Stimulated activated CD4-positive, alpha-beta T cell treated with anti-CD3 and anti-CD28 coated beads, Interleukin-1b, Interleukin-23, amount 100 ng/mL, for 4 hours (primary cell): ENCODE measurements at regions not wholly inside any gene's neighbourhood (a gene's known extent, or its start where the extent isn't known, plus 50 kb on each side); places are given as distances from the start of the nearest gene placed in this dataset.
"Not testable (repeated sequence)": the region's sequence is repeated elsewhere in the genome, so short reads cannot be mapped to it uniquely, and the experiment has no call there.

ENCODE experiments used
- DNase-seq, 2 donors: peaks; one replicate each; pipeline ENCODE4 v3.0.0-alpha.2; 2020; ENCODE audit warnings: low read depth in 2 of 2

DNA sequence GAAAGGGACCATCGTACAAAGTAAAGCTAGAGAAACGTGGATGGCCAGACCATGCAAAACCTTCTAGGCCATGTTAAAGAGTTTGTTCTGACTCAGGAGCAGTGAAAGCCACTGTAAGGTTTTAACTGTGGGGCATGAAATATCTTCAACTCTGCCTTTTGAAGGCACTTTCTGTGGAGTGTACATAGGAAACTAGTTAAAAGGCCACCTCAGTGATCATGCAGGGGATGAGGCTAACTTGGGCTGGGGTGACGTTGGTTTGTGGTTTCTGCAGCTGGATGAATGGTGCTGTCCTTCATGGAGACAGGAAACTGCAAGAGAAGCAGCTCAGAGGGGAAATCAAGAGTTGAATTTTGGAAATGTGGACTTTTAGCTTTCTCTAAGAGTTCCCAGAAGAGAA, 190.7 kb downstream of the CDCA7 start:
- DNase-seq: no peak

DNA sequence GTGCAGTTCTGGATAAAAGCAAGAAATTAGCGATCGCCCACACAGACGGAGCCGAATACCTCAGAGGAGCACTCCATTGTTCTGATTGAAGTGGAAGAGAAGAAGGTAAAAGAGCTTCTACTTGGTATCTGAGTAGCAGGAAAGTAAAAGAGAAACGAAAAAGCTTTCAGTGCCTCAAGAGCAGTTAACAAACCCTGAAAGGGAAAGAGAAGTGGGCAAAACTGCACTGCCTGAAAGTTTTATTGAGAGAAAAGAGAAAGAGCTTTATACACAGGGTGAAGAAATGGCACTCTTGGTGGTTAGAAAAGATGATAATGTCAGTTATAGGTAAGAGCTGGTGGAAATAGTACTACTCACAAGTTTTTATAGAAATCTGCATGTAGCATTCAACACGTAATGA, 192.8 kb downstream of the CDCA7 start:
- no peak for DNase-seq

DNA sequence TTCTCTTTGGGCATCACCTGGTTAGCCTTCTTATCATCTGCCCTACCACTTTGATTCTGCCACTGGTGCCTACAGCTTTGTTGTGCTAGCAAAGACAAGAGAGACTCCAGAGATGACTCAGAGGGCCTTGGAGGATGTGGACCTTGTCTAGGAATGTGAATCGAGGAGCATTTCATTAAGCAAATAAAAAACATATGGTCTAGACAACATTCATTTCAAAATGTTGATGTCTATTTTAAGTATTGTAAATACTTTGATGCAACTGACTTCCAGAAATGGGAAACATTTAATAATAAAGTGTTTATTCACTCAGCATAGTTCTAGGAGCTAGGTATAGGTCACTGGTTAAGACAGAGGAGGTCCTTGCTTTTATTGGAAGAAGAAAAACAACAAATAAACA, 195.5 kb downstream of the CDCA7 start:
- DNase-seq: no peak

DNA sequence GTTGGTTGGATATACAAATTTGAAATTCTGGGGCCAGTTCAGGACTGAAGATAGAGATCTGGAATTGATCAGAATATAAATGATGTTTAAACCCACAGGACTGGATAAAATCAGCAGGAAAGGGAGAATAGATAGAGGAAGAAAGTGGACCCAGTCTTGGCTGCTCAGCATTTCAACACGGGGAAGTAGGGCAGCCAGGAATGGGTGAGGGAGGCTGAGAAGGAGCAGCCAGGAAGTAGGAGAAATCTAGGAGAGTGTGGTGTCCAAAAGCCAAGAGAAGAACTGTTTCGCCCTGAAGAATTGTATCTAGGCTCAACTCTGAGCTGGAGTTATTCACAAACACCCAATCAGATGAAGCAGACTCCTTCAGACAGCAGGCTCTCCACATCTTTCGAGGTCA, 197.9 kb downstream of the CDCA7 start:
- DNase-seq: no peak

DNA sequence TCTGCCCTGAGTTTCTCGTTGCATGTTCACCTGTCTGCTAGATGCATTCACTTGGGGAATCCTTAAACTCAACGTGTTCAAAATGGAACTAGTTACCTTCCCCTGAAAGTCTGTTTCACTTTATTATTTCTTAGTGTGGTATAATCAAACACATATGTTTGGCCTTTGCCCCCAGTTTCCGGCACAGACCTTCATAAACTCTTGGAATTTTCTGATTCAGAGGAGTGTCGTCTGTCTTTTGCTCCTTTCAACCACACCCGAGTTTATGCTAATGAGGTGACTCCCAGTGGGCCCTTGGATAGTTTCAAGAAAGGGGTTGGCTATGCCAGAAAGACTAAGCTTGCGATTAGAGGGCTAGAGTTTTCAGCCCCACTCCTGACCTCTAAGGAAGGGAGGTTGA, 198.9 kb downstream of the CDCA7 start:
- no peak for DNase-seq

DNA sequence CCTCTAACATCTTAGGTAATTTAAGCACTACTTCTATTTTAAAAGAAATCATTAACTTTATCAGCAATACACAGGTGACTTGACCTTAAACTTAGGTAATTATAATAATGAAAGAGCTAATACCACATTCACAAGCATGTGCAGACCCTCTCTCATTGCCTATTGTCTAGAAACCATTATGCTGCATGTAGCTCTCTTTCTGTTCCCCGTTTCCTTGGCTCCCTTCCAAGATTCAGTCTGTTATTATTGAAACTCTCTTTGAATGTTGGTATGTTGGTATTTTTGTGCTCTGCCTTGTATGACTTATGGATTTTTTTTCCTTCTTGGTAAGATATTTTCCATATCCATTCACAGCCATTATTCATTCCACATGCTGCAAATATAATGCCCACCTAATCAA, 201.2 kb downstream of the CDCA7 start:
- DNase-seq: no peak

DNA sequence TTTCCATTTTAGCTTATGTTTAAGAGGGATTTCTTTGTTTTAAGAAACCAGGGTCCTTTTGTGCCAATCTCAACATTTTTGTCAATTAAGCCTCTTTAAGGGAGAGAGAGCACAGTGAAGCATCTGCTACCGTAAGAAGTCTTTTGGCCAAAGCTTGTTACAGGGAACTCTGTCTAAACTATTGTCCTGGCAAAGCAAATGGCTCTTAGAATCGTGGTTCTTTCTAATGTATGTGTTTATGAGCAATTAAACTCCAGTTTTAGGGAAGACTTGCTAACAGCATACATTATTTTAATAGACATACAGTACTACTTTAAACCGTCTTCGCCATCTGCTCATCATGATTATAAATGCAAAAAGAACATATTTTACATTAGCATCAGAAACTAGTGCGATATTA, 202.1 kb downstream of the CDCA7 start:
- DNase-seq: no peak

DNA sequence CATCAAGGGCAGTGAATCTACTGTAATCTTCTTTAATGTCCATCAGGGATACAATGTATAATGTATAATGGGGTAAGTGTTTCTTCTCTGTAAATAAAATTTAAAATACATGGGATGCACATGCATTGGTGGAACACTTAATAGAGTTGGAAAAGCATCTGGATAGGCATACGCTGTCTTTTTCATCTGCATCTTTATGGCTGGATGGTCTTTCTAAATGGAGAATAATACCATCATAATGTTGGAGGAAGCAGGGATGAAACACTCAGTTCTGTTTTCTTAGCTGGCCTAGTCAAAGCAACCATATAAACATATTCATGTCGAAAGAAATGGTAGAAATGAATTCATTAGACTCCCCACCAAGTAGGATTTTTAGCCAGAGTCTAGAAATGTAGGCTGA, 202.8 kb downstream of the CDCA7 start:
- no peak for DNase-seq

DNA sequence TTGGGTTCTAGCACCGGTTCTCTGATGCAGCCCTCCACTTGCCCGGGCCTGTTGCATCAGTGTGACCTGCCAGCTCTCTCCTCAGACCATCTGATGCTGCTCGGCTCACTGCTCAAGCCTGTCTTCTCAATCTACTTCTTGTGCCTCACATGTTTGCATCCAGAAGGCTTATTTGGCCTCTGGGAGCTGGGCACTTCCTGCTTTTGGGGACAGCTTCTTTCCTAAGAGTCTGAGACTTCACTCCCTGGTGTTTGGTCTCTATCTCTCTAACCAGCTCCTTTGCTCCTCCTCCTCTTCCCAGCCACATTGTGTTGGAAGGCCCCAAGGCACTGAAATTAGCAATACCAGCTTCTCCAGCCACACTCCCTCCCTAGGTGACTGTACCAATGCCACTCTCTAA, 212.8 kb downstream of the CDCA7 start:
- DNase-seq: no peak

DNA sequence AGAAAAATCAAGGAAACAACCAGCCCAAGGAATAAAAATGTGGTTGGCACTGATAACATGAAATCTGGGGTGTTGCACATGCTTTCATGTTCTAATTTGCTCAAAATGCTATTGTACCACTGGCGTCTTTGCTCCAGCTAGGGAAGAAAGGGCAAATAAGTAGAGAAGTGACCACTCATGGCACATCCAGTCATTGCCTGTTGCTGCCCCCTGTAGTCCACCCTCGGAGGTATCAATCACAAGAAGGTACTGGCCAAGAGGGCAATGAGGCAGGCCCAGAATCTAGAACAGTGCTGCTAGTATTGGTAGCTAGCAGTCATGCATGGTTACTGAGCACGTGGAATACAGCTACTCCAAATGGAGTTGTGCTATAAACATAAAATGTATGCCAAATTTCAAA, 213.4 kb downstream of the CDCA7 start:
- DNase-seq: no peak

DNA sequence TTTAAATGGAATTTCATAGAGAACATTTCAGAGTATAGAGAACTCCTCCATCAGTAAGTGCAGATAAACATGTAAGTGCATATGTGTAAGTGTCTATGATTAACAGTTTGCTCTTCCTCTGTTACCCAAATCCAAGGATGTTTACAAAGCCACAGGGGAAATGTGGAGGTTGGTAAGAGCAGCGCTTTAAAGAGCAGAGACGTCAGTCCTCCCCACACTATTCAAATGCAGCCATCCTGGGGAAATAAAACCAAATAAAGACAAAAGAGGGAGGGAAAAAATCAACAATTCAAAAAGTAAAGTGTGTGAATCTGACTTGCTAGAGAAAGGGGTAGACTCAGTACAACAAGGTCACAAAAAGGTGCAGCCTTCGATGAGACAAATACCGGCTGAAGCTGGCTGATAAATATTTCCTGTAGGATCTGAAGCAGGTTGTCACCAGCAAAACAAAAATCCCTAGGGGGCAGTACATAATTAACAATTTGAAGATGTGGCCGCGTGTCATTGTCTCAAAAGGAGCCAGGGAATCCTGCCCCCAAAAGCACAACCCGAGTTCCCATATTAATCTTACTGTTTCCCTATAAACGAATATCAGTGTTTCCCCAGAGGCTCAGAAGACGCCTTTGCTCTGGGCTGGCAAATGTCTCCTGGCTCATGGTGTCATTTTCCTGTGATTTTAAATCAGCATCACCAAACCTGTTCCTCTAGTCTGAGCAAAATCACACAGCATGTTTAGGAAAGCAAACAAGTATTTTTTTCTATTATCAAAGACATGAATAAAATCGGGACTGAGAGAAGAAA, 216.5 kb downstream of the CDCA7 start:
- DNase-seq: no peak

DNA sequence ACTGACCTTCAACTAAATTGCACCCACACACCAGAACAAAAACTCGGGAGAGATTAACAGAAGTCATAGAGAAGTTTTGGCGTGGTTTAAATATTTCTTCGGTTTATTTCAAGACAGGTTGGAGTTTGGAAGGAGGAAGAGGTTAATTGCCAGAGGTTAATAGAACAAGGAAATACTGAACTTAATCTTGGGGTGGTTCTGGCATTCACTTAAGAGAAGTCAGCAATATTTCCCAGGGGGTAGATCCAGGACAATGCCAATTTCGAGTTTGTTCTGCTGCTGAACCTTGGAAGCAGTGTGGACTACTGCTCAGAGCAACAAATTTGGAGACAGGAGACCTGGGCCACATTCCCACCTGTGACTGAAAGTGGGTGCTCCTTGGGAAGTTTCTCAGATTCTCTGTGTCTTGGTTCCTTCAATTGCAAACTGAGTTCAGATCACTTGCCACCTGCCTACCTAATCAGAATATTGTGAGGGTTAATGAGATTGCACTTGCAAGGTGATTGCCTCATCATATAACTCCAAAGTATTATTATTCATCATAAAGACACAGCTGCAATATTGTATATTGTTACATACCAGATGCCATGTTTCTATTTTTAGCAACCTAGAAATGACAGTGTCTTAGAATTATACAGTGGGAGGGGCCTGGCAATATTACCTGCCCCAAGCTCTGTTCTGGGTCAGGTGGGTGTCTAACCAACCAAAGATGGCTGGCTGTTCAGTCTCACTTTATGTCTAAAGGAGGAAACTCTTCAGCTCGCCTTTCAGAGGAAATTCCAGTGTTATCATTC, 217.4 kb downstream of the CDCA7 start:
- DNase-seq: no peak

DNA sequence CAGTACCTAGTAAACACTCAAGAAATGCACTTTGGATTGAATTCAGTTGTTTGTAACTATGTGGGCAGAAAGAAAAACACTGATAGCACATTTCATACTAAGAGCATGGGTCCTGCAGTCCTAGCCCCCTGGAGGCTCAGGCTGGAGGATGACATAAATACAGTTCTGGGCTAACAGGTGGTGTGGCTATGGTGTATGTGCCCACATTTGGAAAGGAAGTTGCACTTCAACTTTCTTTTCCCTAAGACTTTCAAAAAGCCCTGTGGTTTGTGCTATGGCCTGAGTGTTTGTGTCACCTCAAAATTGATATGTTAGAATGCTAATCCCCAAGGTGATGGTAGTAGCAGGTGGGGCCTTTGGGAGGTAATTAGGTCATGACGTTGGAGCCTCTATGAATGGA, 218.2 kb downstream of the CDCA7 start:
- no peak for DNase-seq

DNA sequence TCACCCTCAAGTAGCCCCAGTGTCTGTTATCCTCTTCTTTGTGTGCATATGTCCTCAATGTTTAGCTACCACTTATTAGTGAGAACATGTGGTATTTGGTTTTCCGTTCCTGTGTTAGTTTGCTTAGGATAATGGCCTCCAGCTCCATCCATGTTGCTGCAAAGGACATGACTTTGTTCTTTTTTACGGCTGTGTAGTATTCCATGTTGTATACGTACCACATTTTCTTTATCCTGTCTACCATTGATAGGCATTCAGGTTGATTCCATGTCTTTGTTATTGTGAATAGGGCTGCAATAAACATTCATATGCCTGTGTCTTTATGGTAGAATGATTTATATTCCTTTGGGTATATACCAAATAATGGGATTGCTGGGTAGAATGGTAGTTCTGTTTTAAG, 219.1 kb downstream of the CDCA7 start:
- not testable (repeated sequence) for DNase-seq

DNA sequence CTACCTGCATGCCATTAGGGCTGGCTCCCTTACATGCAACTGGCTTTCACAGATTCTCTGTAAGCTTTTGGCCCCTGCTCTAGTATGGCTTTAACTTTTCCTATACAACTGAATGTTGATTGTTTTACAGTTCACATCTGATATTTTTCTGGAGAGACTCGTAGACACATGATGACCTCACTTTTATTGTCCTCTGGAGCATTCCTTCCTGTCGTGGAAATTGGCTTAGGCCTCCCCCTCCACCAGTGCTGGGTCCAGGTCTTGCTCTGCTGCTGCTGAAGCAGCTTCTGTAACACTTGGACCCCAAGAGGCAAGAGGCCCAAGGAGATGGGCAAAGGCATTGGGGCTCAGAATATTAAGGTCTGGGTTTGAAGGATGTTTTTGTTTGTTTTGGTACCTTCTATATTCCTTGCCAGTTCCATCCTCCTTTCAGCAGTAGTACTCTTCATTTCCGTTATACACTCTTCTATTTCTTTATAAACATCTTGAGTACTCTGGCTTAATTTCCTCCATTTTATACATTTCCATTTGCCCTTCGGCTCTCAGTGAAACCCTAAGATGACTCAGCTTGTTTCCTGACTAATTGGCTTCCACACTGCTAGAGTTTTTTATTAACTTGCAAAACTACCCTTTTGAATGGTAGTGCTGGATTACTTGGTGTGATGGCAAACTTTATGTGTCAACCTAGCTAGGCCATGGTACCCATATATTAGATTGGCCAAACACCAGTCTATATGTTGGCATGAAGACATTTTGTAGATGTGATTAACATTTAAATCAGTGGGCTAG, 219.8 kb downstream of the CDCA7 start:
- no peak for DNase-seq

DNA sequence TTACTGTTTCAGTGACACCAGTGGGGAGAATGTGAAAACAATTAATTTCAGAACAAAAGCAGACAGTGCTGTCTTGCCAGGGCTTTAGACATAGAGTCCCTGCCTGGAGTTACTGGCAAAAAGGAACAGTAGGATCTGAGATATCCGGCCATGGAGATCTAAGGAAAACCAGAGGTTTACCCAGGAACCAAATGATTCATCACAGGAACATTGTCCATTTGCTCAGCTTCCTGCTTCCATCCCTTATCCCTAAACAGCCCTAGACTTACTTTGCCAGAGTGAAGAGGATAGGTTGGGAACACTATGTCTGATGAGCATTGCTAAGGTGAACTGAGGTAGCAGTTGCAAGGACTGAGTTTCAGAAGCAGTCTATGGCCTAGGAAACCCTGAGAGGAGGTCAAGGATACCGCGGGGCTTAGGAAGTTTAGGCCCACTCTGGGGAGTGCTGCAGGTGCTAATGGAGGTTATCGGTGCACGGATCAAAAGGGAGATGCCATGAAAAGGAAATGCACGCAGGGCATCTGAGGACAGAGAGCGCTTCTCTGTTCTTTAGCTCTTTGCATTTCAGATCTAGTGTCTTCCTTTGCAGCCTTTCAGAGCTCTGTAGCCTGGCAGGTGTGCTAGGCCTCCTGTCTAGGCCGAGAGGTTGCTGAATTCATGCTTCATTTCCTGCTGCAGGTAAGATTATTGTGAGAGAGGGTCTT, 223.9 kb downstream of the CDCA7 start:
- no peak for DNase-seq

DNA sequence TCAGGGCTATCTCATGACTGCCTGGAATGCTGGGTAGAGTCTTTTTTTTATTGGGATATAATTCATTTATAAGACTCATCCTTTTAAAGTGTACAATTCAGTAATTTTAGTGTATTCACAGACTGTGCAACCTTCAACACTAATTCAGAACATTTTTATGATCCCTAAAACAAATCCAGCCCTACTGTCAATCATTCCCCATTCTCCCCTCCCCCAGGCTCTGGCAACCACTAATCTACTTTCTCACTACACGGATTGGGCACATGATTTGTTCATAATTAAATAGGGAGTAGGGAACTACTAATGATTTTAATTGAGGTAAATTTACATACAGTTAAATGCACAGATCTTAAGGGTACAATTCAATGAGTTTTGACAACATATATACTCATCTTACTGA, 225.7 kb downstream of the CDCA7 start:
- no peak for DNase-seq

DNA sequence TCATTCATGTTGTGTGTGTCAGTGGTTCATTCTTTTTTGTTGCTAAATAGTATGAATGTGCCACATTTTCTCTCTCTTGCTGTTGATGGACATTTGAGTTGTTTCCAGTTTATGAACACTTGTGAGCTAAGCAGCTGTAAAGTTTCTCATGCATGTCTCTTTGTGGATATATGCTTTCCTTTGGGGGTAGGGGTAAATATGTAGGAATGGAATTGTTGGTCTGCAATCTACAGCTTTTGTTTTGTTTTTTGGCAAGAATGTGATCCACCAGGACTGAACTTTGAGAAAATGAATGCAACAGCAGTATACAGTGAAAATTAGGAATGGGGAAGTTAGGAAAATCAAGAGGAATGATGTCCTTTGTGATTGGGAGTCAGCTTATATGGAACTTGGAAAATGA, 226.3 kb downstream of the CDCA7 start:
- DNase-seq: no peak

DNA sequence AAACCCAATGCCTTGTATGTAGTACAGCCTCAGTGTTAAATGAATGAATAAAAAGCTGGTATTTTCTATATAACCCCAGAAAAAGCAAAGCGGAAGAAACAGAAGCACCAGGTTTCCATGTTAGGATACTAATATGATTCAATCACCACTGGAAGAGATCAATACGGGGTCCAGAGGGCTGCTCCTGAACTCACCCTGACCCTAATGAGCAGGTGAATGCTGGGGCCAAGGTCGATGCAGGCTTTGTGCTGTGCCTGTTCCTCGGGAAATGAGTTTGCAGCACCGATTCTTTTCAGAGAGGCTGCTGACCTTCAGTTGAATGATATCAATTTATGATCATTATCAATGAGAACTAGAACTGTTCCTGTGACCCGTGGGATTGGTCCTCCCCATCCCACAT, 228.5 kb downstream of the CDCA7 start:
- DNase-seq: no peak

DNA sequence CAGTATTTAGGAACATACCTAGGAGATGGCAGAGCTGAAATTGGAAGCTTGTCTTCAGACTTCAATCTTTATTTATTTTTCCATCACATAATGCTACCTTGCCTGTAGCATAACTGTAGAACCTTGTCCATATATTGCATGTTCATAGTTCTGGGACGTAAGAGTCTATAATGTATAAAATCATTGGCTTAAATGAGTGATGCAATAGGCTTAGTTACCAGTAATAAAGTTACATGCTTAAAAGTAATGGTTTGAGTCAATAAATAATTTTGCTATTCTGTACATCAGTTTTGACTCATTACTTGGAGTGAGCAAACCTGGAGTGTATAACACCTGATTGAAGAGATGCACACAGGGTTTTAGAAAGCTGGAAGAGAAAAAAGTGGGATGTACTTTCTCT, 229.3 kb downstream of the CDCA7 start:
- no peak for DNase-seq

DNA sequence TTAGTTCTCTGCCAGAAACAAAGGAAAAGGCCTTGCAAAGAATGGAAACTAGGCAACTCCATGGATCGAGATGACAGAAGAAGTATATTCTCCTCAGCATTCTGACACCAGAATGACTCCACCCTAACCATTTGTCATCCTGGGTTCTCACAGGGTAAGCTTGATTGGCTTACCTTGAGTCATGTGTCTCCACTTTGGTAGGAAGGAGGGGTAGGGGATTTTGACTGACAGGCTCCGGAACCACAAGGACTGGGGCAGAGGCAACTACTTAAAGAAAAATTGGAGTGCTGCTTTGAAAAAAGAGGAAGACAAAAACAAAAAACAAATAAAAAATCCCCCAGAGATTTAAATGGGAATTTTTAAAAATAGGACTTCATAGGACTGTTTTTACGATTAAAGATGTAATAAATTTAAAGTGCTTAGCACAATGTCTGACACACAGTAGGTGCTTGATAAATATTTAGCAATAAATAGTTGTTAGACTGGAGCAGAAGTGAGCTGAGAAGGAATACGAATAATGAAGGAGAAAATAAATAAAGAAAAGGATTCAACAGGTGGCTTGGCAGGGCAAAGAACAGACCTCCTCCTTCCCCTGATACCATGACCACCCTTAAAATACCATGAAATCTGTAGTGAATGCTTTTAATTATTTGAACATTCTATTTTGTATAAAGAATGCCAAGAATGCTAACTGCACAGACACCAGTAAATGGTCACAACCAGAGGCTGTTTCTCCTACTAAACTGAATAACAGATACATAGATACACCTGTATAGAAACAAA, 230.2 kb downstream of the CDCA7 start:
- DNase-seq: no peak
